ENCODE measurements at regions not wholly inside any gene's neighbourhood (a gene's known extent, or its start where the extent isn't known, plus 50 kb on each side); places are given as distances from the start of the nearest gene placed in this dataset.
"Not testable (repeated sequence)": the region's sequence is repeated elsewhere in the genome, so short reads cannot be mapped to it uniquely, and the experiment has no call there.

DNA sequence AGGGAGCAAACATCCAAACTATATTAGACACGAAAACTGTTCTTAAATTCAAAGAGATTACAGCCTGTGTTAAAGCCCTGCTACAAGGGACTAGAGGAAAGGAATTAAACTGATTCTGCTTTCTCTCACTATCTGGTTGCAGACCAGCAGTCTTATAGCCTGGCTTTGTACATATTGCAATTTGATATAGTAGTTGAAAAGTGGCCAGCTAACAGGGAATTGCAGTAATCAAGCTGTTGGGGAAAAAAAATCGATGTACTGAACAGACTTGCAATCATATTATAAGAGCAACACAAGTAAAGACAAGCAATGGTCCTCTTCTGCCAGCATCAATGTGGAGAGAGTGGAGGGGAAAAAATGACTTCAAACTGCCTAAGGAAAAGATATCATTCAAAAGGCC lies 364.4 kb upstream of the EPHA5 start:
- no peak for DNase-seq (ENCODE audit: low read depth)

DNA sequence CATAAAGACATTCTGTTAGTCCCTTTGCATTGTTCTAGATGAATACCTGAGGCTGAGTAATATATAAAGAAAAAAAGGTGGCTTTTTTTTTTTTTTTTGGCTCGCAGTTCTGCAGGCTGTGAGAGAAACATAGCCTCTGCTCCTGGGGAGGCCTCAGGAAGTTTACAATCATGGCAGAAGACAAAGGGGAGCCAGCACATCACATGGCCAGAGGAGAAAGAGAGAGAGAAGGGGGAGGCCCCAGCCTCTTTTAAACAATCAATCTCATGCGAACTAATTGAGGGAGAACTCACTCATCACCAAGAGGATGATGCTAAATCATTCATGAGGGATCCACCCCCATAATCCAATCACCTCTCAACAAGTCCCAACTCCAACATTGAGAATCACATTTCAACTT lies 364.0 kb upstream of the EPHA5 start:
- no peak for DNase-seq (ENCODE audit: low read depth)

DNA sequence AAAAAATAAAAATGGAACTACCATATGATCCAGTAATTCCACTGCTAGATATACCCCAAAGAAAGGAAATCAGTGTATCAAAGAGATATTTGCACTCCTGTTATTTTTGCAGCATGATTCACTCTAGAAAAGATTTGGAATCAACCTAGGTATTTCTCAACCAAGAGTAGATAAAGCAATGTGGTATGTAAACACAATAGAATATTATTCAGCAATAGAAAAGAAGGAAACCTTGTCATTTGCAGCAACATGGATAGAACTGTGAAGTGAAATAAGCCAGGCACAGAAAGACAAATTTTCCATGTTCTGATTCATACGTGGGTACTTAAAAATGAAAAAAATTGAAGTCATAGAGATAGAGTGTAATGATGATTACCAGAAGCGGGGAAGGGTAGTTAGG lies 362.3 kb upstream of the EPHA5 start:
- no peak for DNase-seq (ENCODE audit: low read depth)

DNA sequence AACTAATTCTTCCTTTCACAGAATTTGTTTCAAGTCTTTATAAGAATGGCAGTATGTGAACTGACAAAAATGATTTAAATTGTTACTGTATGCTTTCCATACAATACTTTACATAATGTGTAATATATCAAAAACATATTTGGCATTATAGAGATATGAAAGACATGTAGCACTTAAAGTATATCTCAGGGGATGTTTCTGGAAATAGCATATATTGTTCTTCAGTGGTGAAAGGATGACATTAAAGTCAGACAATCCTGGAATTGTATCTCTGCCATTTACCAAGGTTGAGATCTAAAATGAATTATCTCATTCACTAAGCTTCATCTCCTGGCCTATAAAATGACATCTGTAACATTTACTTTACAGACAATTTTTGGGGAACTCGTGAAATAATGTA lies 358.4 kb upstream of the EPHA5 start:
- no peak for DNase-seq (ENCODE audit: low read depth)

DNA sequence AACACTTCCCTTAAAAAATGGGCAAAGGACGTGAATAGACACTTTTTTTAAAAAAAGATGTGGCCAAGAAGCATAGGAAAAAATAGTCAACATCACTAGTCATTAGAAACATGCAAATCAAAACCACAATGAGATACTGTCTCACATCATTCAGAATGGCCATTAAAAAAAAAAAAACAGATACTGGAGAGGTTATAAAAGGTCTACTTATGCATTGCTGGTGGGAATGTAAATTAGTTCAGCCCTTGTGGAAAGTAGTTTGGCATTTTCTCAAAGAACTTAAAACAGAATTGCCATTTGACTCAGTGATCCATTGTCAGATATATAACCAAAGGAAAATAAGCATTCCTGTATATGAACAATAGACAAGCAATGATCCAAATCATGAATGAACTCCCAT lies 352.8 kb upstream of the EPHA5 start:
- no peak for DNase-seq (ENCODE audit: low read depth)

DNA sequence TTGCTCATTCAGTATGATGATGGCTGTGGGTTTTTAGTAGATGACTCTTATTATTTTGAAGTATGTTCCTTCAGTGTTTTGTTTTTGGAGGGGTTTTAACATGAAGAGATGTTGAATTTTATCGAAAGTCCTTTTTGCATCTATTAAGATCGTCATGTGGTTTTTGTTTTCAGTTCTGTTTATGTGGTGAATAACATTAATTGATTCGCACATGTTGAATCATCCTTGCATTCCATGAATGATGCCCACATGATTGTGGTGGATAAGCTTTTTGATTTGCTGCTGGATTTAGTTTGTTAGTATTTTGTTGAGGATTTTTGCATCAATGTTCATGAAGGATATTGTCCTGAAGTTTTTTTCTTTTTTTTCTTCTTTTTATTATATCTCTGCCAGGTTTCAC lies 347.4 kb upstream of the EPHA5 start:
- no peak for DNase-seq (ENCODE audit: low read depth)

DNA sequence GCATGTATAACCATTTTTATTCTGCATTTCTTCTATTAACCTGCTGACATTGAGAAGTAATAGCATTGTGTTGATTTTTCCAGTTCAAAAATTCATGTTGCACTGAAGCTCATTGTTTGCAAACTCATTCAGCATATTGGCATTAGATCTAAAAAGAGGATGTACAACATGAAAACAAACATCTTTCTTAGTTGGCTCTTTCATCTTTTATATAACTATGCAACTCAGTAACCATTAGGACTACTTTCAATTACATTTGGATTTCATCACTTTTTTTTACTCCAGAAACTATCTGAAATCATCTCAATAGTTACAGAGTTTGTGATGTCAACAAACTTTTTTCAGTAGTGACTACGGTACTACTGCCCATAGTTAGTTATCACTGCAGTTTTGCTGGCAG lies 346.0 kb upstream of the EPHA5 start:
- DNase-seq (ENCODE audit: low read depth) = no peak

DNA sequence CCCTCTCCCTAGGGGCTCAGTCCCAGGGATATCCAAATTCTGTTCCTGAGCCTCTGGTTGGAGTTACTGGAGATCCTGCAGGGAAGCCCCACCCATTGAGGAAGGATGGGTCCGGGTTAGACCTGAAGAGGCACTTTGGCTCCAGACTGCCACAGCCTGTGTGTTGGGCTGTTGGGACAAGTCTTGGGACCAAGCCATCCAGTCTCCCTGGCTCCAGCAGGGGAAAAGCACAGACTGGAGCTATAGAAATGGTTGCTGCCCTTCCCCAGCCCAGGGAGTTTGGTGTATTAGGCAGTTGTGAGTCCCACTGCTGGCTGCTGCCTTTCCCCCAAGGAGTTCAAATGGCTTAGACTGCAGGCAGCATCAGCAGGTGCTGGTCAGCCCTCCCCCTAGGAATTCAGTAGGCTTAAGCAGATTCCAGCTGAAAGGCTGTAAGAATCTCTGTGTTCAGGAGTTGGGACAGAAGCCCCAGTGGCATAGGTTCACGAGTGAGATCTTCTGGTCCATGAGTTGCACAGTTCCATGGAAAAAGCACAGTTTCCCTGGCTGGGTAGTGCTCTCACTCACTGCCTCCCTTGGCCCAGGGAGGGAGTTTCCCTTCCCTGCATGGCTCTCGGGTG lies 344.0 kb upstream of the EPHA5 start:
- no peak for DNase-seq (ENCODE audit: low read depth)

DNA sequence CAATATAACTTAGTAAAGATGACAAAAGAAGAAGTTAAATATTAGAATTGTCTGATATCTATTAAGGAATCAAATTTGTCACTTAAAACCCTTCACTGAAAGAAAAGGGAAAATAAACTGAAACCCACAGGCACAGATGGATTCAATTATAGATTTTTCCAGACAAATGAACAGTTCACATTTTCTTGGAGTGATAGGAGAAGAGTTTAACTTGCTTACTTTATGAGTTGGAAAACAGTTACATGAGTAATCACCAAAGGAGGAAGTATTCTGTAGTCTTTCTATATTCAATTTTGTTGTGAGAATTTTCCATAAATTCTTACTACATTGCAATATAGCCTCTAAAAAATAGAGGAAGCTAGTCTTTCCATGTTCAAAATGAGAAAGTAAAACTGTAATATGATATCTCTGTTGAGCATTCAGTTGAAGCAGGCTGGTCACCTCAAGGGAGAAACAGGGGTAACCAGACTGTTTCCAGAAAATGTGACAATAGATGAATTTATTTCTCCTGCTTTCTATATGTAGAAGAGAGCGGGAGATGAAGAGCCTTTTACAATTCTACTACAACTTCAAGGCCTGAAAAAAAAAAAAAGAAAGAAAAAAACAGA lies 330.3 kb upstream of the EPHA5 start:
- DNase-seq (ENCODE audit: low read depth) = peak; percentile 25

DNA sequence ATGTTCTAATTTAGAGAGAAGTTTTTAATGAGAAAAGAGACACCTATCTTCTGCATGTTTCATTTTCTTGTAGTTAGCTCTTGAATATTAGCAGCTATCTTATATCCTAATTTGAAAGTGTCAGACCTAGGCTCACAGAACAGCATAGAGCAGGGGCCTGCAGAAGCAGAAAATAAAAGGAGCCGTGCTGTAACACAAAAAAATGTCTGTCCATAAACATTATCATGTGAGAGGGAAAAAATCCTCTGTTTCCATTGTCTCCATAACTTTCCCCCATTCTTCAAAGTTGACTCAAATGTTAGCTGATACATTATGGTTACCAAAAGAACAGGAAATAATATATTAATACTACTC lies 329.2 kb upstream of the EPHA5 start:
- no peak for DNase-seq (ENCODE audit: low read depth)

DNA sequence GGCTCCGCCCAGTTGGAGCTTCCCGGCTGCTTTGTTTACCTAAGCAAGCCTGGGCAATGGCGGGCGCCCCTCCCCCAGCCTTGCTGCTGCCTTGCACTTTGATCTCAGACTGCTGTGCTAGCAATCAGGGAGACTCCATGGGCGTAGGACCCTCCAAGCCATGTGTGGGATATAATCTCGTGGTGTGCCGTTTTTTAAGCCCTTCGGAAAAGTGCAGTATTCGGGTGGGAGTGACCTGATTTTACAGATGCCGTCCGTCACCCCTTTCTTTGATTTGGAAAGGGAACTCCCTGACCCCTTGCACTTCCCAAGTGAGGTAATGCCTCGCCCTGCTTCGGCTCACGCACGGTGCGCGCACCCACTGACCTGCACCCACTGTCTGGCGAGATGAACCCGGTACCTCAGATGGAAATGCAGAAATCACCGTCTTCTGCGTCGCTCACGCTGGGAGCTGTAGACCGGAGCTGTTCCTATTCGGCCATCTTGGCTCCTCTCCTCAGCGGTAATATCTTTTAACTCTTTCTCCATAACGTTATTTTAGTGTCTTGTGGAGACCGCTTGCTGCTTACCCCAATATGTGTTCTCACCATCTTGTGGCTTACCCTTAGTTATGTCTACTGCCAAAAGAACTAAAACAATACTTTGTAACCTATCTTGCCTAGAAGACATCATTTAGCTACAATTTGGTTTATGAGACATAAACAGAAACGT lies 328.7 kb upstream of the EPHA5 start:
- not testable (repeated sequence) for DNase-seq (ENCODE audit: low read depth)

DNA sequence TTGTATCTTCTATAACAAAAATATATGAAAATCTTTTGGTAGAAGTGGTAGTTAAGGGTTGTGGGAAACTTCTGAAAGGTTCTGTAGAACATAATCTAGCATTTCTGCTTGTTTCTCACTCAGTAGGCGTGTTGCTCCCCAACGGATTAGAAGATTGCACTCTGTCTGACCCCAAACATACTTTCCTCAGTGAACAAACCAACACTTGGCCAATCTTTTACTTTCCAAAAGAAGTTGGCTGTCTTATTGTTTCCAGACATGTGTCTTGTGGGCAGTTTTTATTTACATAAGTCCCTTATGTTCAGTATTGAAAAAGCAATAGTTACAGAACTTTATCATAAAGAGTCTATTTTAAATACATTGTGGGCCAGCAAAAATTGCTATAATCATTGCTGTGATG lies 312.8 kb upstream of the EPHA5 start:
- DNase-seq (ENCODE audit: low read depth) = peak; percentile 54

DNA sequence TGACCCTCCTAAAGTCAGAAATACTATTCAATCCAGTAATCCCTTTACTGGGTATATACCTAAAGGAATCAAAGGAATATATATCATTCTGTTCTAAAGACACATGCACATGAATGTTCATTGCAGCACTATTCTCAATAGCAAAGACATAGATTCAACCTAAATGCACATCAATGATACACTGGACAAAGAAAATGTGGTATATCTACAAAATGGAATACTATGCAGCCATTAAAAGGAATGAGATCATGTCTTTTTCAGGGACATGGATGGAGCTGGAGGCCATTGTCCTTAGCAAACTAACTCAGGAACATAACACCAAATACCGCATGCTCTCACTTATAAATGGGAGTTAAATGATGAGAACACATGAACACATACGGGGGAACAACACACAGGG lies 306.0 kb upstream of the EPHA5 start:
- DNase-seq (ENCODE audit: low read depth) = no peak

DNA sequence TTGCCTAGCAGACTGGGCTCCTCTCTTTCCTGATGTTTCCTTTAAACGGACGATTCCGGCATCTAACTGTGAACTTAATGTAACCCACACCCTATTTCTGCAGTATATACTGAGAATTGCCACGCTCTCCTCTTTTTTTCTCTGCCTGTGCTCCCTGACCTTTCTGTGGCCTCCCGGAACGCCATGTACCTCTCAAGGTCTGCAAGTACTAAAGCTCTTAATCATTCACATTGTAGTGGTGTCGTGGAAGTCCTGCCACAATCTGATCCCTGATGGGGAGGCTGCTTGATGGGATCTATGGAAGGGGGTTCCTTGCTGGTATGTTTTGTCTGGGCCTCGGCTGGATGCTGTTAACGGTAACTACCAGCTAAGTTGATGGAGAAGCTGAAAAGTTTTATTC lies 302.9 kb upstream of the EPHA5 start:
- no peak for DNase-seq (ENCODE audit: low read depth)

DNA sequence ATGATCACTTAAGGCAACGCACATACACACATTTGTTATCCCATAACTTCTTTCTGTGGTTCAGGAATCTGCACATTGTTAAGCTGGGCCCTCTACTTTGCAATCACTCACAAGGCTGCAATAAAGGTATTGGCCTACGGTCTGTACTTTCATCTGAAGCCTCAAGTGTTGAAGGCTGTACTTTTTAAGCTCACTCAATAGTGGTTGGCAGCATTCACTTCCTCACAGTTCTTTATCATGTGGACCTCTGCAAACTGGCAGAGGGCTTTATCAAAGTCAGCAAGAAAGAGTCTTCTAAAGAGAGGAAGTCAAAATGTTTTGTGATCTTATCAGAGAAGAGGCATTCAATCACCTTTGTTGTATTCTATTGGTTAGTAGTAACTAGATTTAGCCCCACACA lies 301.4 kb upstream of the EPHA5 start:
- DNase-seq (ENCODE audit: low read depth) = no peak

DNA sequence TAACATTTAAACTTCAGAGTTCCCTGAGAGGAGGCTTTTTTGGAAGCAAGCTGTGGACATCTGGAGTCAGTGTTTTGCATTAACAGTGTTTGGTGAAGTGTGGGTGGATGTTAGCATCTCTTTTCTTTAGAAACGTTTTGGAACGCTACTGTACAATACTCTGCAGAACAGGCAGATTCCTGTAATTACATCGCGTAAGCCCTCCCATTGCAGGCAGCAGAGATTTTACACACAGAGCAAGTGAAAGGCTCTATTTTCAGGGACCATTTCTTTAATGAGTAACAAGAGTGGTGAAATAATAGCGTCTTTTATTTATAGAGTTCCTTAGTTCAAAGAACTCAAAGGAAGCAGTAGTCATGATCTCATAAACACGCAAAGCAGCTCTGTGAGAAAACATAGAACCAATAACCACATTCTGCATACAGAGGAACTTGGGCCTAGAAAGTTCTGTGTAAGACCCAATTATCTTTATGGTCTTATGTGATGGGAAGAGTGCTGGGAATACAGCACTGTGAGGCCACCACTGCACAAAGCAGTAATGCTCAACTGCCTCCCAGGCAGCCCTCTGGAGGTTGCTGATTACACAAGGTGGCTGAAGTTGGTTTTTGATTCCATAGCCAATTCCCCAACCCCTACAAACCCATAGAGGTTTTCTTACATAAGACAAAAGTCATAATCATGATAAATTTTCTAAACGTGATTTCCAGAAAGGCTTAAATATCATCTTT lies 298.7 kb upstream of the EPHA5 start:
- peak; percentile 72 for DNase-seq (ENCODE audit: low read depth)

DNA sequence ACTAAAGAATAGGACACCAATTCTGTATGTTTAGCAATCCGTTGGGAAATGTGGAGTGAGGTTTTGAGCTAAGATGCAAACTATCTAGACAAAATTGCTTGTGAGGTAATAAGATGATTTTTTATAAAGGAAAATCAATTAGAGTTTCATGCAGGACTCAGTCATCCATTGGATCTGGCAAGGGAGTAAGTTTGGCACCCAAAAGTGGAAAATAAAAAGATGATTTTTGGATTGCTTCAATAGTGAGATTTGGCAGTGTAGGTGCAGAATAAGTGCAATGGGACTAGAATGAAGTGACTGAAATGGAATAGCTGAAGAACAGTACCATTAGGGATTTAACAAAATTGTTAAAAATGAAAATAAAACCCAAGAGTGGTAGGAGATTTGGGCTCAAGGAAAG lies 290.5 kb upstream of the EPHA5 start:
- DNase-seq (ENCODE audit: low read depth) = peak; percentile 26

DNA sequence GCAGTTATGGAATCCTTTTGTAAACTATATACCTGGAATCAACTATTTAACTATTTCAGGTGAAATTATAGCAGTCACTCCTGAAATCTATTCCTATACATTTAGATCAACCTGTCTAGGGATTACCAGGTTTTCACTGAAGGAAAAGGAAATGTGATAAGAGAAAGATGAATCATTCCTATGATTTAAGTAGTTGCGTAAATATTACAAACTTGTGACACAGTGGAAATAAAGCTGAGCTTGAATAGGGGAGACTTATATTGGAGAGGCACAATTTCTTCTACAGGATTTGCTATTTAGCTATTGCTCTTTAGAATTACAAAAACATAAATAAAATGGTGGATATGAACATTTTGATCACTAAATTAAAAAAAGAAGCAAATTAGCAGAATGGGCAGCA lies 284.1 kb upstream of the EPHA5 start:
- DNase-seq (ENCODE audit: low read depth) = no peak

DNA sequence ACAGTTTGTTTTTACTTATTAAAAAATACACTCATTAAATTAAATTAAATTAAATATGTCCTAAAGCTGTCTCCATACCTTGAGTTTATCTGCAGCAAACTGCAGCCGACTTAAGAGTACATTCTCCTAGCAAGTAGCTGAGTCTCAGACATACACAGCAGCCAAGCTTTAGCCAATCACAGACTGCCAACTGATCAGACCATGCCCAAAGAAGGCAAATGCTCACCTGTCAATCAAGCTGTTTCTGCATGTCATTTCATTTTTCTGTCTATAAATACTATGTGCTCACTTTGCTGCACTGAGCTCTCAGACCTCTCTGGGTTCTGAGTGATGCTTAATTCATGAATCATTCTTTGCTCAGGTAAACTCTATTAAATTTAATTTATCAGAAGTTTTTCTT lies 280.9 kb upstream of the EPHA5 start:
- DNase-seq (ENCODE audit: low read depth) = no peak

DNA sequence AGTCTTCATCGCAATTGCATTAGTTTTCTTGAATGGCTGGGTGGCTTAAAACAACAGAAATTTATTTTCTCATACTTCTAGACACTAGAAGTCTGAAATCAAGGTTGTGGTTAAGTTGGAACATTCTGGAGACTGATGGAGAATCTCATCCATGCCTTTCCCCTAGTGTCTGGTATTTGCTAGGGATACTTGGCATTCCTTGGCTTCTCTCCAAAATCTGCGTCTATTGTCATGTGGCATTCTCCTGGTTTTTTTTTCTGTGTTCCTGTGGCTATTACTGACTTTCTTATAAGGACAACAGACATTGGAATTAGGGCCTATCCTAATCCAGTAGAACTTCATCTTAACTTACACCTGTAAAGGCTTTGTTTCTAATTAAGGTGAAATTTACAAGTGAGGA lies 272.8 kb upstream of the EPHA5 start:
- DNase-seq (ENCODE audit: low read depth) = no peak

DNA sequence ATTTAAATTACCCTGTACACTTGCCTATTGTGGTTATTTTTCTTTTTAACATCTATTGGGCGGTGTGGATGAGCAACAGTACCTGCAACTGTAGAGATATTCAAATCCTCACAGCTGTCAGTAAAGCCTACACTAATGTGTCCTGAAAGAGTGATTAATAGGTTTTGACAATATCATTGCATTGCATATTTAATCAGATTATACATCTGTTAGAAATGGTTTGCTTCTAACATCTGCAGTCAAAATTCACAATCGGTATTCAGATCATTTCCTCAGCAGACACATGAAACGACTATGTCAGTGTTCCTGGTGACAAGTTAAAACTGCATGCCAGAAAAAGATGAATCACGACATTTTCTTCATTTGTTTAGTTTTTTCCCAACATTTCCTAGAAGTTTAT lies 254.6 kb upstream of the EPHA5 start:
- no peak for DNase-seq (ENCODE audit: low read depth)

DNA sequence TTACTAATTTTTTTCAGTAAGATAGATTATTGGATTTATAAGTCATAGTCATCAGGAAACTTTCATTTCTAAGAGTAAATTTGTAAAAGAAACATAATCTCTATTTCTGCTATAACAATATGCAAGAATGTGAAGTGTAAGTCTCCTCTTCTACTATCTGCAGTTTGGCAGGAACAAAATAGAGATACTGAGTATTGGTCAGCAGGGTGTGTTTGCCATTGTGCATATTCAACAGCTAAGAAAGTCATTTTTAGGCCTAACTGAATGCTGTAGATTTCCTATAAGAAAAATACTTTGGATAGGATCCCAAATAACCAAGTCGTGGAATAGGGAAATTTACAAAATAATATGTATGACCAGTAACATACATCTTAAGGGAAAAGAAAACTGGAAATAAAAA lies 253.3 kb upstream of the EPHA5 start:
- DNase-seq (ENCODE audit: low read depth) = no peak

DNA sequence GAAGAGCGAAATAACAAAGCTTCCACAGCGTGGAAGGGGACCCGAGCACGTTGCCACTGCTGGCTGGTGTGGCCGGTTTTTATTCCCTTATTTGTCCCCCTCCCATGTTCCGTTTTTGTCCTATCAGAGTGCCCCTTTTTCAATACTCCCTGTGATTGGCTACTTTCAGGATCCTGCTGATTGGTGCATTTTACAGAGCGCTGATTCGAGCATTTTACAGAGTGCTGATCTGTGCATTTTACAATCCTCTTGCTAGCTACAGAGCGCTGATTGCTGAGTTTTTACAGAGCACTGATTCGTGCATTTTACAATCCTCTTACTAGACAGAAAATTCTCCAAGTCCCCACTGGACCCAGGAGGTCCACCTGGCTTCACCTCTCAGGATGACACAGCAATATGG lies 250.9 kb upstream of the EPHA5 start:
- DNase-seq (ENCODE audit: low read depth) = no peak
